ENCODE measurements at regions not wholly inside any gene's neighbourhood (a gene's known extent, or its start where the extent isn't known, plus 50 kb on each side); places are given as distances from the start of the nearest gene placed in this dataset.

GRCh38 chr14:101116065-101116464 lies 212.5 kb upstream of the RTL1 start:
- TF ChIP-seq, protein P1, sequence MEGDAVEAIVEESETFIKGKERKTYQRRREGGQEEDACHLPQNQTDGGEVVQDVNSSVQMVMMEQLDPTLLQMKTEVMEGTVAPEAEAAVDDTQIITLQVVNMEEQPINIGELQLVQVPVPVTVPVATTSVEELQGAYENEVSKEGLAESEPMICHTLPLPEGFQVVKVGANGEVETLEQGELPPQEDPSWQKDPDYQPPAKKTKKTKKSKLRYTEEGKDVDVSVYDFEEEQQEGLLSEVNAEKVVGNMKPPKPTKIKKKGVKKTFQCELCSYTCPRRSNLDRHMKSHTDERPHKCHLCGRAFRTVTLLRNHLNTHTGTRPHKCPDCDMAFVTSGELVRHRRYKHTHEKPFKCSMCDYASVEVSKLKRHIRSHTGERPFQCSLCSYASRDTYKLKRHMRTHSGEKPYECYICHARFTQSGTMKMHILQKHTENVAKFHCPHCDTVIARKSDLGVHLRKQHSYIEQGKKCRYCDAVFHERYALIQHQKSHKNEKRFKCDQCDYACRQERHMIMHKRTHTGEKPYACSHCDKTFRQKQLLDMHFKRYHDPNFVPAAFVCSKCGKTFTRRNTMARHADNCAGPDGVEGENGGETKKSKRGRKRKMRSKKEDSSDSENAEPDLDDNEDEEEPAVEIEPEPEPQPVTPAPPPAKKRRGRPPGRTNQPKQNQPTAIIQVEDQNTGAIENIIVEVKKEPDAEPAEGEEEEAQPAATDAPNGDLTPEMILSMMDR (IDR thresholded peaks at IDR 0.05; ENCODE audit: extremely low read depth, missing control alignments) = no peak
- DNase-seq (ENCODE audit: low spot score) = no peak

DNA sequence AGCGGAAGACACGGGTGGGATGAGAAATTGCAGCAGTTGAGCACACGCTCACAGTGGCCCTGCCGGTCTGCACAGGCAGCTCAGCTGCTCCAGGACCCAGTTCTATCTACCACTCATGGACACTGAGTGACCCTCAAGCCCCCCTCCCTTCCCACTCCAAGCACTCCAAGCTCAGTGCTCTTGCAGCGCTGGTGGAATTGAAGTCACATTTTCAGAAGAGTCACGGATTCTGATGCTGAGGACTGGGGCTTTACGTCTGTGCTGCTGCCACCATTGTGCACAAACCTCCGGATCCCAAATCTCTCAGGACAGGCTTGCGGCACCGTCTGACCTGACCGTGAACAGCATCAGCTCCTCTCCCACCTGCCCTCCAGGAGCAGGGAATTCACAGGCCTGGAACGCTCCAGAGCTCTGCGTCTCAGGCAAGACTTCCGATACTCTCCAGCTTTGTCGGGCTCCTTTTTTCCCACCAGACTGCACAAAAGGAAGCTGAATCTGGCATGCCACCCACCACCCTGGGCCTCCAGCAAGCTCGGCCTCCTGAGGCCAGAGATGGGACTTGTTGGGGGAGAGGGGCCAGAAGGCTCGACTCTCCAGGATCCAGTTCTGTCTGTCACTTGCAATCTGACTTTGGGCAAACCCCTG lies 213.1 kb upstream of the RTL1 start:
- DNase-seq (ENCODE audit: low spot score) = no peak

GRCh38 chr14:101117543-101117942 lies 214.0 kb upstream of the RTL1 start:
- TF ChIP-seq, protein P1 (IDR thresholded peaks at IDR 0.05; ENCODE audit: extremely low read depth, missing control alignments) = no peak
- no peak for DNase-seq (ENCODE audit: low spot score)

More for the DNA sequence above, 213.1 kb upstream of the RTL1 start:
- TF ChIP-seq, protein P1 (IDR thresholded peaks at IDR 0.05; ENCODE audit: extremely low read depth, missing control alignments) = no peak

DNA sequence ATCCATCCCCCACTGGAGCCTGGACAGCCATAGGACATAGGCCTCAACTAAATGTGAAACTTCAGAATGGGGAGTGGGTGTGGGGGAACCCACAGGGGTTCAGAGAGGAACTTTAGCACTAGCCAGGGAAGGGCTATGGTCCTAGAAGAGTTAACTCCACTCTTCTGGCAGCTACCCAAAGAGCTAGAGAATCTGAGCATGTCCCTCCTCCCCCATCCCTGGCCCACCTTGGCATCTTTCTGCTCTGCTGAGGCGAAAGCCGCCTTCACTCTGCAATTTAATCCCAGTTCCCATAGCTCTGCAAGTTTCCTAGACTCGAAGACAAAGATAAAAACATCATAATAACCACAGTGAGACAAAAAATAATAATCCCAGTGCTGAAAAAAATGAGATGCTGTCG lies 214.7 kb upstream of the RTL1 start:
- TF ChIP-seq, protein P1 (IDR thresholded peaks at IDR 0.05; ENCODE audit: extremely low read depth, missing control alignments) = no peak

DNA sequence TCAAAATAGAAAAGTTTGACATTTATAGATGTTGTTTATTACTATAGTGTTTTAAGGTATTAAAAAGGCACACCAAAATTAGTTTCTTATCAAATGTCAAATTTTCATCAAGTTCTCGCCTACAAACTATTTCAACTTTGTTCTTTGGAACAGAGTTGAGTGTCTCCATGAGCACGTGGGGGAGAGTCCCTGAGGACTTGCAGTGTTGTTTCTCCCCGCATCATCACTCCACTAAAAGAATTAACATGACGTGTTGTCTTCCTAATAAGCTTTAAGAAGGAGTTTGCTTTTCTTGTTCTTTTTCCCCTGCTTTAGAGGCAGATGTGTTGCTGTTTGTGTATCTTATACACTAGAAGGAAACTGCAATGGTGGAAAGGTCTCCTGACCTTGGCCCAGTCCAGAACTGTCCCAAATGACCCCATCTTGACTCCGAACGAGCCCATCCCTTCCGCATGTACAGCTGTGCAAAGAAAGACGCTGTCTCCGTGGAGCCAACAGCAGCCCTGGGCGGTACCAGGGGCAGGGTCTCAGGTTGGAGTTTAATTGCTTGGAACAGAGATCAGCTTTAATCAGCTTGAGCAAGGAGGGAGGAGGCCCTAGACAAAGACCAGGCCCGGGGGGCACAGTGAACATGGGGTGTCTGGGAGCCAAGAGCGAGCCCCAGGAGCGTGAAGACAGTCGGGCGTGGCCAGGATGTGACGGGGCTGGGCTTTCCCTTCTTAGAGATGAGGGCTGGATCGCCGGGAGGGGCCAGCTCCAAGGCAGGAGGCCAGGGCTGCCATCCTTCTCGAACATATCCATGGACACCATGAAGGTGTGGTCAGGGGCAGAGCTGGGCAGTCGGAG lies 215.4 kb upstream of the RTL1 start:
- DNase-seq (ENCODE audit: low spot score) = no peak
- TF ChIP-seq, protein P1 (IDR thresholded peaks at IDR 0.05; ENCODE audit: extremely low read depth, missing control alignments) = no peak

More for the DNA sequence above, 214.7 kb upstream of the RTL1 start:
- no peak for DNase-seq (ENCODE audit: low spot score)

DNA sequence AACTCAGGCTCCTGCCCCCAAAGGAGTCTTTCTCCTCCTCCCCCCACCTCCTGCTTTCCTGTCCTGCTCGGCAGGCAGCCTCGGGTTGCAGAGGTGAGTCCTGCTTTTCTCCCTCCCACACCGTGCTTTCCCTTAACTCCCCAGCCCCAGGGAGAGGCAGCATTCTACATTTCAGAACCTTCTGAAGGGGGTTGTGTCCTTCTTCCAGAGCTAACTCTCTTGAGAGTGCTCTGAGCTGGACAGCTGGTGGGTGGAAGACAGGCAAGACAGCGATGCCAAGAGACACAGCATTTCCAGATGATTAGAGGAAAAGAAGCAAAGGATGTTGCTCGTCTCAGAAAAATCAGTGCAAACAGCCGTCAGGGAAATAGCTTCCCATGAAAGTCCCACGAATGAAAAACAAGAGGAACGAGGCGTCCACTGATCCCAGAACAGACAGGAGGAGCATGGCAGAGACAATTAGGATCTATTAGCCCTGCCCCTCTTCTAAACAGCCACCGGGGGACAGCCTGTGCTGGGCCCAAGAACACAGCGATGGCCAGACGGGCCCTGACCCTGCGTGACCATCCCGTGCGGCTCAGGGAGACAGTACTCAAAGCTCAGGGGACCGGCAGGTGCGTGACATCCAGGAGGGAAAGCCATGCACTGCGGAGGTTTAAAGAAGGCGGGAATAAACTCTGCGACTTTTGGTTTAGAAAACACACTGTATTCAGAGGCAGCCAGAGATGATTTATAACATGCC lies 216.5 kb upstream of the RTL1 start:
- TF ChIP-seq, protein P1 (IDR thresholded peaks at IDR 0.05; ENCODE audit: extremely low read depth, missing control alignments) = no peak
- DNase-seq (ENCODE audit: low spot score) = no peak

Measured in GM20000 (cell line).